Peyer's patch (tissue), 4 donors: ENCODE measurements at regions not wholly inside any gene's neighbourhood (a gene's known extent, or its start where the extent isn't known, plus 50 kb on each side); places are given as distances from the start of the nearest gene placed in this dataset.

Source experiments
- POLR2A ChIP-seq, 2 donors: fragments of 450-650 bp; IDR thresholded peaks; one replicate each; pipeline ENCODE4 v1.5.1; 2017; ENCODE audit warnings: antibody characterized with exemption in 2 of 2, mild to moderate bottlenecking in 2 of 2, moderate library complexity in 2 of 2
- TF ChIP-seq, protein P1 (sequence below), 6 experiments: fragments of 450-650 bp in 4 of 6; fragments of 200-600 bp in 2 of 6; sonication (generic) in 1 of 6; IDR thresholded peaks; one replicate each; pipeline ENCODE4 v1.5.1; 2017 to 2019; ENCODE audit warnings: antibody characterized with exemption in 6 of 6, mild to moderate bottlenecking in 3 of 6, moderate library complexity in 1 of 6

- TF ChIP-seq, protein P1, sequence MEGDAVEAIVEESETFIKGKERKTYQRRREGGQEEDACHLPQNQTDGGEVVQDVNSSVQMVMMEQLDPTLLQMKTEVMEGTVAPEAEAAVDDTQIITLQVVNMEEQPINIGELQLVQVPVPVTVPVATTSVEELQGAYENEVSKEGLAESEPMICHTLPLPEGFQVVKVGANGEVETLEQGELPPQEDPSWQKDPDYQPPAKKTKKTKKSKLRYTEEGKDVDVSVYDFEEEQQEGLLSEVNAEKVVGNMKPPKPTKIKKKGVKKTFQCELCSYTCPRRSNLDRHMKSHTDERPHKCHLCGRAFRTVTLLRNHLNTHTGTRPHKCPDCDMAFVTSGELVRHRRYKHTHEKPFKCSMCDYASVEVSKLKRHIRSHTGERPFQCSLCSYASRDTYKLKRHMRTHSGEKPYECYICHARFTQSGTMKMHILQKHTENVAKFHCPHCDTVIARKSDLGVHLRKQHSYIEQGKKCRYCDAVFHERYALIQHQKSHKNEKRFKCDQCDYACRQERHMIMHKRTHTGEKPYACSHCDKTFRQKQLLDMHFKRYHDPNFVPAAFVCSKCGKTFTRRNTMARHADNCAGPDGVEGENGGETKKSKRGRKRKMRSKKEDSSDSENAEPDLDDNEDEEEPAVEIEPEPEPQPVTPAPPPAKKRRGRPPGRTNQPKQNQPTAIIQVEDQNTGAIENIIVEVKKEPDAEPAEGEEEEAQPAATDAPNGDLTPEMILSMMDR (IDR thresholded peaks at IDR 0.05) = no peak
- no peak for TF ChIP-seq POLR2A (IDR thresholded peaks at IDR 0.05)
These were observed 235.0 kb downstream of the TTLL2 start for GRCh38 chr6:167559675-167560479.
